GM12892 (cell line): ENCODE measurements at regions not wholly inside any gene's neighbourhood (a gene's known extent, or its start where the extent isn't known, plus 50 kb on each side); places are given as distances from the start of the nearest gene placed in this dataset.

ENCODE experiments used
- POLR2A ChIP-seq: IDR thresholded peaks from 2 replicates; pipeline ENCODE4 v1.6.1; 2011; ENCODE audit warnings: low read depth, low read length, control low read depth
- POLR2AphosphoS5 ChIP-seq: IDR thresholded peaks from 2 replicates; pipeline ENCODE4 v1.6.1; 2011; ENCODE audit warnings: low read depth, low read length, control low read depth
- TAF1 ChIP-seq: IDR thresholded peaks from 2 replicates; pipeline ENCODE4 v1.6.1; 2011; ENCODE audit warnings: low read depth, mild to moderate bottlenecking, control low read depth, low read length, borderline replicate concordance

DNA sequence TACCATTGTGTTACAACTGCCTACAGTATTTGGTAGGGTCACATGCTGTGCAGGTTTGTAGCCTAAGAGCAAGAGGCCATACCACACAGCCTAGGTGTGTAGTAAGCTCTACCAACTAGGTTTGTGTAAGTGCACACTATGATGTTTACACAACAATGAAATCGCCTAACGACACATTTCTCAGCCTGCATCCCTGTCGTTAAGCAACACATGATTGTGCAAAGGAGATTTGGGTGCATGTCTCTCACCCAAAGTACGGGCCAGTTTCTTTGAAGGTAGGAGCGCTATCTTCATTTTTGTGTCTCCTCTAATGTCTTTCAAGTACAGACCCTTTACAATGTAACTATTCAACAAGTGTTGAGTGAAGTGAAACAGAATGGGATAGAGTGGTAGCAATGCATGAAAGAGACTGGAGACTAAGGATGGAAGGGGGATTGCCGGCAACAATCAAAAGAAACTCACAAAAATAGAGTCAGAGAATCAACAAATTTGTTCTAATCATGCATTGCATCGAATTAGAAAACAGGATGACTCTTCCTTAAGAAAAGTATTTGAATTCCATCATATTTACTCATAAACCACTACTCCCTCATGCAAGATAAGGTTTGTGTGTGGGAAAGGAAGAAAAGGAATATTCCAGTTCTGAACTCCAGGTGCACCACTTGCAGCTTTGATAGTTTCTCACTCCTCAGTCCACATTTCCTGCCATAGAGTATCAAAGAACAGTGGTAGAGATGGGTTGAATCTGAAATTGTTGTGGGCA is 60.2 kb upstream of the TNFRSF19 start:
- TF ChIP-seq POLR2AphosphoS5: no peak
- TF ChIP-seq POLR2A: no peak
- TF ChIP-seq TAF1: no peak
